ENCODE measurements at regions not wholly inside any gene's neighbourhood (a gene's known extent, or its start where the extent isn't known, plus 50 kb on each side); places are given as distances from the start of the nearest gene placed in this dataset.
"Not testable (repeated sequence)": the region's sequence is repeated elsewhere in the genome, so short reads cannot be mapped to it uniquely, and the experiment has no call there.

GRCh38 chr2:58475756-58476155, 234.6 kb upstream of the FANCL start:
- no peaks in the 10 kb centered on the region for H3K27me3 ChIP-seq (ENCODE audit: control insufficient read depth in 1 of 2, insufficient read depth in 2 of 2, low read length in 2 of 2)
- no peaks in the 10 kb centered on the region for H3K9me3 ChIP-seq (ENCODE audit: control insufficient read depth in 2 of 2, insufficient read depth in 1 of 2, low read depth in 1 of 2, low read length in 1 of 2)
- 80 to 83% methylated on average over 2 of the region's 2 CpGs for WGBS, 2 donors
- H3K27ac ChIP-seq (ENCODE audit: low read depth in 2 of 2, low read length in 1 of 2), result no peak overlapping the region
- H3K36me3 ChIP-seq (ENCODE audit: control insufficient read depth in 2 of 2, insufficient read depth in 2 of 2, low read length in 1 of 2), result no peaks in the 10 kb centered on the region
- no peaks in the 10 kb centered on the region for H3K4me1 ChIP-seq (ENCODE audit: control insufficient read depth in 2 of 2, insufficient read depth in 2 of 2, low read length in 1 of 2)
- no peak overlapping the region for H3K4me3 ChIP-seq (ENCODE audit: low read depth in 1 of 2, low read length in 2 of 2)

- Histone ChIP-seq H3K36me3 (ENCODE audit: control insufficient read depth in 2 of 2, insufficient read depth in 2 of 2, low read length in 1 of 2) (no peaks in the 10 kb centered on the region), H3K9me3 (ENCODE audit: control insufficient read depth in 2 of 2, insufficient read depth in 1 of 2, low read depth in 1 of 2, low read length in 1 of 2) (no peaks in the 10 kb centered on the region), H3K4me1 (ENCODE audit: control insufficient read depth in 2 of 2, insufficient read depth in 2 of 2, low read length in 1 of 2) (no peaks in the 10 kb centered on the region), H3K27me3 (ENCODE audit: control insufficient read depth in 1 of 2, insufficient read depth in 2 of 2, low read length in 2 of 2) (no peaks in the 10 kb centered on the region), H3K4me3 (ENCODE audit: low read depth in 1 of 2, low read length in 2 of 2) (no peak overlapping the region), H3K27ac (ENCODE audit: low read depth in 2 of 2, low read length in 1 of 2) (no peak overlapping the region)
- 88 to 89% methylated on average over 4 of the region's 4 CpGs for WGBS, 2 donors
Measured at GRCh38 chr2:58473165-58473564, 232.0 kb upstream of the FANCL start.

- H3K27ac ChIP-seq (ENCODE audit: low read depth in 2 of 2, low read length in 1 of 2), result no peak overlapping the region
- no peaks in the 10 kb centered on the region for H3K9me3 ChIP-seq (ENCODE audit: control insufficient read depth in 2 of 2, insufficient read depth in 1 of 2, low read depth in 1 of 2, low read length in 1 of 2)
- H3K27me3 ChIP-seq (ENCODE audit: control insufficient read depth in 1 of 2, insufficient read depth in 2 of 2, low read length in 2 of 2), result no peaks in the 10 kb centered on the region
- 34 to 42% methylated on average over 1 of the region's 1 CpG for WGBS, 2 donors
- no peak overlapping the region for H3K4me3 ChIP-seq (ENCODE audit: low read depth in 1 of 2, low read length in 2 of 2)
- no peaks in the 10 kb centered on the region for H3K4me1 ChIP-seq (ENCODE audit: control insufficient read depth in 2 of 2, insufficient read depth in 2 of 2, low read length in 1 of 2)
- H3K36me3 ChIP-seq (ENCODE audit: control insufficient read depth in 2 of 2, insufficient read depth in 2 of 2, low read length in 1 of 2), result no peaks in the 10 kb centered on the region
Measured at GRCh38 chr2:58466804-58467203, 225.7 kb upstream of the FANCL start.

- not testable (repeated sequence) for H3K4me1 ChIP-seq (ENCODE audit: control insufficient read depth in 2 of 2, insufficient read depth in 2 of 2, low read length in 1 of 2); H3K36me3 ChIP-seq (ENCODE audit: control insufficient read depth in 2 of 2, insufficient read depth in 2 of 2, low read length in 1 of 2); H3K27me3 ChIP-seq (ENCODE audit: control insufficient read depth in 1 of 2, insufficient read depth in 2 of 2, low read length in 2 of 2); H3K27ac ChIP-seq (ENCODE audit: low read depth in 2 of 2, low read length in 1 of 2); H3K4me3 ChIP-seq (ENCODE audit: low read depth in 1 of 2, low read length in 2 of 2); H3K9me3 ChIP-seq (ENCODE audit: control insufficient read depth in 2 of 2, insufficient read depth in 1 of 2, low read depth in 1 of 2, low read length in 1 of 2)
- 79 to 90% methylated on average over 2 of the region's 2 CpGs for WGBS, 2 donors
Measured at GRCh38 chr2:58466021-58466420, 224.9 kb upstream of the FANCL start.

GRCh38 chr2:58460670-58461069, 219.5 kb upstream of the FANCL start:
- 95 to 97% methylated on average over 22 of the region's 22 CpGs for WGBS, 2 donors
- Histone ChIP-seq H3K4me3 (ENCODE audit: low read depth in 1 of 2, low read length in 2 of 2) (no peak overlapping the region), H3K36me3 (ENCODE audit: control insufficient read depth in 2 of 2, insufficient read depth in 2 of 2, low read length in 1 of 2) (no peaks in the 10 kb centered on the region), H3K4me1 (ENCODE audit: control insufficient read depth in 2 of 2, insufficient read depth in 2 of 2, low read length in 1 of 2) (no peaks in the 10 kb centered on the region), H3K9me3 (ENCODE audit: control insufficient read depth in 2 of 2, insufficient read depth in 1 of 2, low read depth in 1 of 2, low read length in 1 of 2) (peaks cover 0 to 2% of the 10 kb centered on the region in 2 donors), H3K27ac (ENCODE audit: low read depth in 2 of 2, low read length in 1 of 2) (no peak overlapping the region), H3K27me3 (ENCODE audit: control insufficient read depth in 1 of 2, insufficient read depth in 2 of 2, low read length in 2 of 2) (no peaks in the 10 kb centered on the region)

DNA sequence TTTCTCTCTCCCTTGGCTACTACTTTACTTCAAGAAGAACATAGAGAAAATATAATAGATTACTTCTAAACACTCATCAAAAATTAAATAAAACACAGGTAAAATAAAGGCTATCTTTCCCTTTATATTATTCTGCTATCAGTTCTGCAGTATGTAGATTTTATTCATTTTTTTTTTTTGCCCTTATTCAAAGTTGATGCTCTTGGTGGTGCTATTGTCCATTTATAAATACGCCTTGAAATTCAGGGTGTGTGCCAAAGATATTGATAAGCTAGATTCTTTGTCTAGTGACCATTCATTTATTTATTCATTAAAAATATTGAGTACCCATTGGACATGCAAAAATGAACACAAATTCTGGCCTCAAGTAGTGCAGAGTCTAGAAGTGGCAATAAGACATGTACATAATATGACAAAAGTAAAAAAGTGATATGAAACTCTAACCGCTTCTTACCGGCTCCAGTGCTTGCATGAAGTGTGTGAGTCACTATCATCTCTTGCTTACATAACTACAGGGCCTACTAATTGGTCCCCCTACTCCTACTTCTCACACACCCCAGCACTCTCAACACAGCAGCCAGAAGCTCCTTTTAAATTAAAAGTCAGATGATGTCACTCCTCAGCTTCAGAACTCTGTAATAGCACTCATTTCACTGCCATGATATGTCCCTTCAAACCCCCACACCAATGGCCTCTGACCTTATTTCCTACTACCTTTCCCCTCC, 208.3 kb upstream of the FANCL start:
- Histone ChIP-seq H3K9me3 (ENCODE audit: control insufficient read depth in 2 of 2, insufficient read depth in 1 of 2, low read depth in 1 of 2, low read length in 1 of 2) (no peaks in the 10 kb centered on the region), H3K36me3 (ENCODE audit: control insufficient read depth in 2 of 2, insufficient read depth in 2 of 2, low read length in 1 of 2) (no peaks in the 10 kb centered on the region), H3K4me1 (ENCODE audit: control insufficient read depth in 2 of 2, insufficient read depth in 2 of 2, low read length in 1 of 2) (no peaks in the 10 kb centered on the region), H3K27me3 (ENCODE audit: control insufficient read depth in 1 of 2, insufficient read depth in 2 of 2, low read length in 2 of 2) (no peaks in the 10 kb centered on the region), H3K27ac (ENCODE audit: low read depth in 2 of 2, low read length in 1 of 2) (no peak overlapping the region), H3K4me3 (ENCODE audit: low read depth in 1 of 2, low read length in 2 of 2) (no peak overlapping the region)
- whole genome bisulfite sequencing, 2 donors, result 71 to 73% methylated on average over 3 of the region's 3 CpGs

DNA sequence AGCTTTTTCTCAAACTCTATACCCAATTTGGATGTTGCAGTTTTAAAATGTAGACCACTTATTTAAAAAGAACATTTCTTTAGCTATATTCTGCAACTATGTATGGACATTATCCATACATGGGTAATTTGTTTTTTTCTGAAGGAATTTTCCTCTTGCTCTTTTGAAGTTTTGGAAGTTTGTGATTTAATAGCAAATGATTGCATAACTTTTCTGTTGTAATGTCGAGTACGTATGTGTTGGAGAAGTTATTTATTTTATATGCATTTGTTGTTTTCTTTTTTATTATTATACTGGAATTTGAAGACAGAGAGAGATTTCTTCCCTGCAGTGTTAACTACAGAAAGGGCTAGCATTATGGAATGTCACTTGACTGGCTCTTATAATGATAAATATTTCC, 207.7 kb upstream of the FANCL start:
- no peak overlapping the region for H3K4me3 ChIP-seq (ENCODE audit: low read depth in 1 of 2, low read length in 2 of 2)
- WGBS, 2 donors, result 76 to 86% methylated on average over 2 of the region's 2 CpGs
- no peaks in the 10 kb centered on the region for H3K4me1 ChIP-seq (ENCODE audit: control insufficient read depth in 2 of 2, insufficient read depth in 2 of 2, low read length in 1 of 2)
- no peak overlapping the region for H3K27ac ChIP-seq (ENCODE audit: low read depth in 2 of 2, low read length in 1 of 2)
- no peaks in the 10 kb centered on the region for H3K9me3 ChIP-seq (ENCODE audit: control insufficient read depth in 2 of 2, insufficient read depth in 1 of 2, low read depth in 1 of 2, low read length in 1 of 2)
- H3K27me3 ChIP-seq (ENCODE audit: control insufficient read depth in 1 of 2, insufficient read depth in 2 of 2, low read length in 2 of 2), result no peaks in the 10 kb centered on the region
- no peaks in the 10 kb centered on the region for H3K36me3 ChIP-seq (ENCODE audit: control insufficient read depth in 2 of 2, insufficient read depth in 2 of 2, low read length in 1 of 2)

DNA sequence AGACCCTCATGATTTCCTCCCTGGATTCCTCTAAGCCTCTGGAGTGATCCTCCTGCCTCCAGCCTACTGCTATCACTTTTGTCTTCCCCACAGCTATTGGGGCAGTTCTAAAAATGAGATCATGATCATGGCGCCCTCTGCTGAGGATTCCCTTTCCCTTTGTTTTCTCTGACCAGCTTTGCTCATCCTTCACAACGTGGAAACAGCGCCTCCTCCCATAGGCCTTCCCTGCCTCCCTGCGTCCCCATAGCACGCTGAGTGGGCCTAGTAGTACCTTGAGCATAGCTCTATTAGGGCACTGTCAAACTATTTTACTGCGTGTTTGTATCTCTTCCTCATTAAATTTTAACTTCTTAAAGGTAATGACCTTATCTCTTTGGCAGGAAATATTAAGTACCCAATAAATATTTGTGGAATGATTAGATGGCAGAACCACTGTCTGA, 207.0 kb upstream of the FANCL start:
- no peaks in the 10 kb centered on the region for H3K9me3 ChIP-seq (ENCODE audit: control insufficient read depth in 2 of 2, insufficient read depth in 1 of 2, low read depth in 1 of 2, low read length in 1 of 2)
- no peaks in the 10 kb centered on the region for H3K4me1 ChIP-seq (ENCODE audit: control insufficient read depth in 2 of 2, insufficient read depth in 2 of 2, low read length in 1 of 2)
- H3K4me3 ChIP-seq (ENCODE audit: low read depth in 1 of 2, low read length in 2 of 2), result no peak overlapping the region
- 32 to 44% methylated on average over 6 of the region's 6 CpGs for WGBS, 2 donors
- H3K27me3 ChIP-seq (ENCODE audit: control insufficient read depth in 1 of 2, insufficient read depth in 2 of 2, low read length in 2 of 2), result no peaks in the 10 kb centered on the region
- H3K36me3 ChIP-seq (ENCODE audit: control insufficient read depth in 2 of 2, insufficient read depth in 2 of 2, low read length in 1 of 2), result no peaks in the 10 kb centered on the region
- no peak overlapping the region for H3K27ac ChIP-seq (ENCODE audit: low read depth in 2 of 2, low read length in 1 of 2)

DNA sequence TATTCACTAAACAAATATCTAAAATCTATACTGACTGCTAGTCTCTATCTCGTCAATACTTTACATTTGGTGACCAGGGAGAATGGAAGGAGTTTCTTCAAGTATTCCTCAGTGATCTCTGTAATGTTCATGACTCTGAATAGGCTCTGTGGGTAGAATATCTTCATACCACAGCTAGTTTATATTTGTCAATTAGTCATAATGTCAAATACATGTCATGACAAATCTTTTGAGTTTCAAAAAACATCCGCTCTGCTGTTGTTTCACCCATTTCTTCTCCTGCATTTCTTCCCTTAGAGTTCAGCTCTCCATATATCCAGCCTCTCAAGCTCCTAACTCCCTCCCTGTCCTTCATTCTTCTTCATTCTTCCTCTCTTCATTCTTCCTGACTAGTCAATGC, 206.5 kb upstream of the FANCL start:
- no peak overlapping the region for H3K27ac ChIP-seq (ENCODE audit: low read depth in 2 of 2, low read length in 1 of 2)
- H3K27me3 ChIP-seq (ENCODE audit: control insufficient read depth in 1 of 2, insufficient read depth in 2 of 2, low read length in 2 of 2), result no peaks in the 10 kb centered on the region
- H3K9me3 ChIP-seq (ENCODE audit: control insufficient read depth in 2 of 2, insufficient read depth in 1 of 2, low read depth in 1 of 2, low read length in 1 of 2), result no peaks in the 10 kb centered on the region
- 77 to 83% methylated on average over 2 of the region's 2 CpGs for WGBS, 2 donors
- H3K4me1 ChIP-seq (ENCODE audit: control insufficient read depth in 2 of 2, insufficient read depth in 2 of 2, low read length in 1 of 2), result no peaks in the 10 kb centered on the region
- H3K4me3 ChIP-seq (ENCODE audit: low read depth in 1 of 2, low read length in 2 of 2), result no peak overlapping the region
- H3K36me3 ChIP-seq (ENCODE audit: control insufficient read depth in 2 of 2, insufficient read depth in 2 of 2, low read length in 1 of 2), result no peaks in the 10 kb centered on the region

- no peaks in the 10 kb centered on the region for H3K27me3 ChIP-seq (ENCODE audit: control insufficient read depth in 1 of 2, insufficient read depth in 2 of 2, low read length in 2 of 2)
- H3K4me1 ChIP-seq (ENCODE audit: control insufficient read depth in 2 of 2, insufficient read depth in 2 of 2, low read length in 1 of 2), result no peaks in the 10 kb centered on the region
- H3K27ac ChIP-seq (ENCODE audit: low read depth in 2 of 2, low read length in 1 of 2), result no peak overlapping the region
- H3K4me3 ChIP-seq (ENCODE audit: low read depth in 1 of 2, low read length in 2 of 2), result no peak overlapping the region
- WGBS, 2 donors, result 59 to 69% methylated on average over 3 of the region's 3 CpGs
- no peaks in the 10 kb centered on the region for H3K36me3 ChIP-seq (ENCODE audit: control insufficient read depth in 2 of 2, insufficient read depth in 2 of 2, low read length in 1 of 2)
- H3K9me3 ChIP-seq (ENCODE audit: control insufficient read depth in 2 of 2, insufficient read depth in 1 of 2, low read depth in 1 of 2, low read length in 1 of 2), result no peaks in the 10 kb centered on the region
Measured at GRCh38 chr2:58441643-58442042, 200.5 kb upstream of the FANCL start.
